Right lobe of liver (tissue), 4 donors: ENCODE measurements at regions not wholly inside any gene's neighbourhood (a gene's known extent, or its start where the extent isn't known, plus 50 kb on each side); places are given as distances from the start of the nearest gene placed in this dataset.

Experiments used
- POLR2A ChIP-seq: fragments of 450-650 bp; IDR thresholded peaks from one replicate; pipeline ENCODE4 v1.6.1; 2017; ENCODE audit warnings: antibody characterized with exemption, mild to moderate bottlenecking
- TF ChIP-seq, protein P1 (sequence below), 4 donors: fragments of 200-600 bp in 3 of 4; fragments of 450-650 bp in 1 of 4; IDR thresholded peaks; one replicate each; pipeline versions ENCODE4 v1.5.1 to v1.8.0; 2016 to 2022; ENCODE audit warnings: antibody characterized with exemption in 4 of 4, mild to moderate bottlenecking in 2 of 4
- donor health status: DM: no; HTN: no; CAD: no.
- donor health status: DM: no; HTN: no; CAD: no.
- donor health status: DM: no; HTN: yes; CAD: no.

DNA sequence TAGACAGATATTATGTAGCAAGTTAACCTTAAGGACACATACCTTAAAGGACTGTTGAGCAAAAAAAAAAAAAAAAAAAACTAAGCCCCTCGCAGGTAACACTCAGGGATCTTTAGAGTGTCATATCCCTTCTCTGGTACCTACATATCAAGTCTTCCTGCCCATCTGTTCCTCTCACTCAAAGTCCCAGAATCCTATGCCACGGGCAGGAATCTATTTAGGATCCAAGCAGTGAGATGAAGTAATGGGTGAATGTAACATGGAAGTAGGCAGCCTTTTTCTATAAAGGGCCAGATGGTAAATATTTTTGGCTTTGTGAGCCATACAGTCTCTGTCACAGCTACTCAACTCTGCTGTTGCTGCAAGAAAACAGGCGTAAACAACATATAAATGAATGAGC, 496.7 kb downstream of the STK39 start:
- TF ChIP-seq, protein P1, sequence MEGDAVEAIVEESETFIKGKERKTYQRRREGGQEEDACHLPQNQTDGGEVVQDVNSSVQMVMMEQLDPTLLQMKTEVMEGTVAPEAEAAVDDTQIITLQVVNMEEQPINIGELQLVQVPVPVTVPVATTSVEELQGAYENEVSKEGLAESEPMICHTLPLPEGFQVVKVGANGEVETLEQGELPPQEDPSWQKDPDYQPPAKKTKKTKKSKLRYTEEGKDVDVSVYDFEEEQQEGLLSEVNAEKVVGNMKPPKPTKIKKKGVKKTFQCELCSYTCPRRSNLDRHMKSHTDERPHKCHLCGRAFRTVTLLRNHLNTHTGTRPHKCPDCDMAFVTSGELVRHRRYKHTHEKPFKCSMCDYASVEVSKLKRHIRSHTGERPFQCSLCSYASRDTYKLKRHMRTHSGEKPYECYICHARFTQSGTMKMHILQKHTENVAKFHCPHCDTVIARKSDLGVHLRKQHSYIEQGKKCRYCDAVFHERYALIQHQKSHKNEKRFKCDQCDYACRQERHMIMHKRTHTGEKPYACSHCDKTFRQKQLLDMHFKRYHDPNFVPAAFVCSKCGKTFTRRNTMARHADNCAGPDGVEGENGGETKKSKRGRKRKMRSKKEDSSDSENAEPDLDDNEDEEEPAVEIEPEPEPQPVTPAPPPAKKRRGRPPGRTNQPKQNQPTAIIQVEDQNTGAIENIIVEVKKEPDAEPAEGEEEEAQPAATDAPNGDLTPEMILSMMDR (IDR thresholded peaks at IDR 0.05) = no peak
- TF ChIP-seq POLR2A = no peak
